Activated naive CD8-positive, alpha-beta T cell treated with anti-CD3 and anti-CD28 coated beads for 36 hours (primary cell): ENCODE measurements at regions not wholly inside any gene's neighbourhood (a gene's known extent, or its start where the extent isn't known, plus 50 kb on each side); places are given as distances from the start of the nearest gene placed in this dataset.
A peak's percentile ranks its signal among the peaks of the same experiment; 100 is the strongest.

Source experiments
- DNase-seq: peaks from one replicate; pipeline ENCODE4 v3.0.0; 2021
- H3K27ac Mint-ChIP-seq: one replicate; pipeline ENCODE4 v1.8.0; 2022; ENCODE audit warnings: mild to moderate bottlenecking, moderate library complexity, mixed read lengths
- H3K27me3 Mint-ChIP-seq: one replicate; pipeline ENCODE4 v1.8.0; 2022; ENCODE audit warnings: mild to moderate bottlenecking, mixed read lengths
- H3K36me3 Mint-ChIP-seq: one replicate; pipeline ENCODE4 v1.8.0; 2021; ENCODE audit warnings: mild to moderate bottlenecking, mixed read lengths
- H3K4me1 Mint-ChIP-seq: one replicate; pipeline ENCODE4 v1.8.0; 2021; ENCODE audit warnings: mixed read lengths
- H3K4me3 Mint-ChIP-seq: one replicate; pipeline ENCODE4 v1.8.0; 2022; ENCODE audit warnings: mild to moderate bottlenecking, moderate library complexity, mixed read lengths
- H3K9me3 Mint-ChIP-seq: one replicate; pipeline ENCODE4 v1.8.0; 2022; ENCODE audit warnings: mixed read lengths

DNA sequence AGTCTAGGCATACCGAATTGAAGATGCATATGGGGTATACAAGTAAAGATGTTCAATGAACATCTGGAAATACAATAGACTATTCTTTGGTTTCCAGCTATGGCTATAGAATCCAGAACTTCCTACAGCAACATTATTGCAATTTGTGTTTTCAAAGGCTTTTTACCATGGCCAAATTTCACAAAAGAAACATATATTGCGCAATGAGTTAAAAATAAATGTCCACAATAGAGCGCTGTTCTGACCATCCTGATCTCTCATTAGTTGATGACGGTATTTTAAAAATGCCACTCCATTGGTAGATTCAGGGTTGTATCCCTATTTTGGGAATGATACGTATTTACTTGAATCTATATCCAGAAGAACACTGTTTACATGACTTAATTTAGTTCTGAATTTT is 139.2 kb downstream of the LINC00632 start:
- Mint-ChIP-seq H3K4me3 (no peak overlapping the region), H3K36me3 (no peaks in the 10 kb centered on the region), H3K27ac (no peak overlapping the region), H3K9me3 (peaks cover 1% of the 10 kb centered on the region), H3K27me3 (no peaks in the 10 kb centered on the region), H3K4me1 (no peaks in the 10 kb centered on the region)
- no peak for DNase-seq

DNA sequence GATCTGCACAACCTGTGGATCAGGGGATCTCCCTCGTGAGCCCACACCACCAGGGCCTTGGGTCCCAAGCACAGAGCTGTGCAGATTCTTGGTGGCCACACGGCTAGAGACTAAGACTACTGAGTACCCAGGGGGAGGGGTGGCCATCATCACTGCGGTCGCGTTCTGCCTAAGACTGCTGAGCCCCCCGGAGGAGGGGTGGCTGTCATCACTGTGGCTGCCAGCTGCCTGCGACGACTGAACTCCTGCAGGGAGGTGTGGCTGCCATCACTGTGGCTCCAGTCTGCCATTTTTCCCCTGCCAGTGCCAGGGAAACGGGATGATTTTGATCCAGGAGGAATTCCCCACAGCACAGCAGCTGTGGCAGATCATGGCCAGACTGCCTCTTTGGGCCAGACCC is 141.7 kb upstream of the SPANXB1 start:
- Mint-ChIP-seq H3K27me3 (no peaks in the 10 kb centered on the region), H3K4me3 (no peak overlapping the region), H3K4me1 (no peaks in the 10 kb centered on the region), H3K9me3 (no peaks in the 10 kb centered on the region), H3K36me3 (no peaks in the 10 kb centered on the region), H3K27ac (no peak overlapping the region)
- DNase-seq, result no peak

DNA sequence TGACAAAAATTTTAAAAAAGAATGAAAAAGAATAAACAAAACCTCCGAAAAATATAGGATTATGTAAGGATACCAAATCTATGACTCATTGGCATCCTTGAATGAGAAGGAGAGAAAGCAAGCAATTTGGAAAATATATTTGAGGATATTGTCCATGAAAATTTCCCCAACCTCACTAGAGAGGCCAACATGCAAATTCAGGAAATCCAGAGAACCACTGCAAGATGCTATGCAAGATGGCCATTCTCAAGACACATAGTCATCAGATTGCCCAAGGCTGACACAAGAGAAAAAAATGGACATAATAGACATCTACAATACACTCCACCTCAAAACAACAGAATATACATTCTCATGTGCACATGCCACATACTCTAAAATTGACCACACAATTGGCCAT is 135.9 kb upstream of the SPANXB1 start:
- Mint-ChIP-seq H3K27ac (no peak overlapping the region), H3K9me3 (no peaks in the 10 kb centered on the region), H3K36me3 (no peaks in the 10 kb centered on the region), H3K4me1 (no peaks in the 10 kb centered on the region), H3K27me3 (no peaks in the 10 kb centered on the region), H3K4me3 (no peak overlapping the region)
- no peak for DNase-seq

DNA sequence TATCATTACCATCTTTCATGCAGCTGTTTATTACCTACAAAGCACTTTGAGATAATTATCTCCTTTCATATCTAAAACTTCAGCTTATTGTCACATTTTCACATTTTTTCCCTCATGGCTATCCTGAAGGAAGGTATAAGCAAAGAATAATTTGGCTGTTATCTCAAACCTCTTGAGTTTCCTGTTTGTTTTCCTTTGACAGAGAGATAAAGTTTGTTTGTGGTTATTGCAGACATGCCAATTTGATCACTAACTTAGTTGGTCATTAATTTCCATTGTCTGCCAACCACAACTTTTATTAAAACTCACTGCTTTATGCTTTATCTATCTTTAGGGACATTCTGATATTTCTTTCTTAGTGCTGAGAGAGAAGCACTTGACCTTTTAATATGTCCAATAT is 89.8 kb upstream of the SPANXB1 start:
- Mint-ChIP-seq H3K27ac (no peak overlapping the region), H3K4me1 (no peaks in the 10 kb centered on the region), H3K27me3 (no peaks in the 10 kb centered on the region), H3K4me3 (no peak overlapping the region), H3K36me3 (no peaks in the 10 kb centered on the region), H3K9me3 (no peaks in the 10 kb centered on the region)
- no peak for DNase-seq

DNA sequence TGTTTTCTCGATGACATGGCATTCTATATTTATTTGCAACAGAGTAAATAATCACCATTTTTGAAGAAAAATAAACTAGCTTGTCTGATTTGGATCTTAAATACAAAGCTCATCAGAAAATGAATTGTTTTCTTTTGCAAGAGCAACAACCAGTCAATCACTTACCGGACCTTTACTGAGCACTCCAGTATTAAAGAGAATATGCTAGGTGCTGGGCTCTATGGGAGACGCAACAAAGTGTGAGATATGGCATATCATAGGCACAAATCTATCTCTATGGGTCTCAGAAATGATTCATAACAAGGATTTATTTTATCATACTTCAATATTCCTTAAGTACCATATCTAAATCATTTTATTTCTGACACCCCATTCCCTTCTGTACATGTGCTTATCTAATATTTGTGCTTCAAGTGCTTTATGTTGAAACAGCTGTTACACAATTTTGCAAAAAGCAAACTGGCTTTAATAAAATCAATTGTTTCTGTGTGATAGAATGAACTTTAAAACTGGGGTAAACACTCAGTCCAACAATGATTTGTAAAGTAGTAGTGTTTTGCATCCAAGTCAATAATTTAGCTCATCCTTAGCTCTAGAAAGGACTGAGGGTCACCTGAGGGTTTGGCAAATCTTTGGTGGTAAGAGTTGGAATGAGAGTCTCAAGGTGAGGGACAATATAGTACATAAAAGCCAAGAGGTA is 88.4 kb upstream of the SPANXB1 start:
- Mint-ChIP-seq H3K4me3 (no peak overlapping the region), H3K27ac (no peak overlapping the region), H3K4me1 (peaks cover 2% of the 10 kb centered on the region), H3K36me3 (peaks cover 1% of the 10 kb centered on the region), H3K9me3 (peaks cover 4% of the 10 kb centered on the region), H3K27me3 (no peaks in the 10 kb centered on the region)
- DNase-seq, result no peak

DNA sequence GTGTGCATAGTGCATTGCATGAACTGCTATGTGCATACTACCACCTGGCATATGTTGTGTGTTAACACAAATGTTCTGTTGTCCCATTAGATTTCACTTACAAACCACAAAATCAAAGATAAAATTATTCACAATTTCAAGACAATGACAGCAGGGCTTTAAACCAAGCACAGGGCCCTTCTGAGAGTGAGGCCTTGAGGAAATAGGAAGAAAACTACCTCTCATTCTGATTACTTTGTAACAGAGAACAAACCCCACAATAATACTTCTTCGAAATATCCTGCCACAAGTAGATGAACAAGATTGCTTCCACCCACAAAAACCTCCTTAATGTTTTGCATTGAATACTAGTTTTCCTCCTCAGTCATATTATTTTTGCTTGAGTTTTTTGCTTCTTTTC is 85.5 kb upstream of the SPANXB1 start:
- peaks cover 4% of the 10 kb centered on the region for H3K9me3 Mint-ChIP-seq
- no peak overlapping the region for H3K27ac Mint-ChIP-seq
- H3K4me1 Mint-ChIP-seq, result peaks cover 2% of the 10 kb centered on the region
- H3K4me3 Mint-ChIP-seq, result no peak overlapping the region
- no peak for DNase-seq
- no peaks in the 10 kb centered on the region for H3K27me3 Mint-ChIP-seq
- H3K36me3 Mint-ChIP-seq, result peaks cover 1% of the 10 kb centered on the region

DNA sequence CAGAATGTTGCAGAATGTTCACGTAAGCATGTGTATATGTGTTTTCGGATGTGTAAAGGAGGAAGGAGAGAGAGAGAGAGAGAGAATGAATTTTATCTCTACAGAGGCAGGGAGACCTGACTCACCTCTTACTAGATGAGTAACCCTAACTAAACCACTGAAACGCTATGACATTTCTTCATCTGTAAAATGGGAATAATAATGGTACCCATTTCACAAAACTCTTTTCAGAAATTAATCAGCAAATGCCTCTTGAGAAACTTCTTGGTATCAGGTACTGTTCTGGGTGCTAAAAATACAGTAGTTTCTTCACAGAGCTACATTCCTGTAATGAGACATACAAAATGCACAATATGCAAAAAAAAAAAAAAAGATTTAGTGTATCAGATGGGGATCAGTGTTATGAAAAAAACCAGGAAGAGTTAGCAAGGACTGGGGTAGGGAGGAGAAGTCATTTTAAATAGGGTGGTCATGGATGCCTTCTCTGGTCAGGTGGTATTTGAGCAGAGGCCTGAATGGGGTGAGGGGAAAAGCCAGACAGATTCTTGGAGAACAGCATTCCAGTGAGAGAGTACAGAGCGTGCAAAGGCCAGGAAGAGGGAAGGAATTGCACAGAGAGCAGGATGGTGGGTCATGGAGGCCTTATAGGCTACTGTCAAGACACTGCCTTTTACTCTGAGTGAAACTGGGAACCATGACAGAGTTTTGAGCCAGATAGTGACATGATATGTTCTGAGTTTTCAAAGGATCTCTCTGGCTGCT is 84.9 kb upstream of the SPANXB1 start:
- Mint-ChIP-seq H3K27me3 (no peaks in the 10 kb centered on the region), H3K27ac (no peak overlapping the region), H3K4me3 (no peak overlapping the region), H3K9me3 (peaks cover 4% of the 10 kb centered on the region), H3K36me3 (peaks cover 1% of the 10 kb centered on the region), H3K4me1 (peaks cover 2% of the 10 kb centered on the region)
- DNase-seq, result no peak

DNA sequence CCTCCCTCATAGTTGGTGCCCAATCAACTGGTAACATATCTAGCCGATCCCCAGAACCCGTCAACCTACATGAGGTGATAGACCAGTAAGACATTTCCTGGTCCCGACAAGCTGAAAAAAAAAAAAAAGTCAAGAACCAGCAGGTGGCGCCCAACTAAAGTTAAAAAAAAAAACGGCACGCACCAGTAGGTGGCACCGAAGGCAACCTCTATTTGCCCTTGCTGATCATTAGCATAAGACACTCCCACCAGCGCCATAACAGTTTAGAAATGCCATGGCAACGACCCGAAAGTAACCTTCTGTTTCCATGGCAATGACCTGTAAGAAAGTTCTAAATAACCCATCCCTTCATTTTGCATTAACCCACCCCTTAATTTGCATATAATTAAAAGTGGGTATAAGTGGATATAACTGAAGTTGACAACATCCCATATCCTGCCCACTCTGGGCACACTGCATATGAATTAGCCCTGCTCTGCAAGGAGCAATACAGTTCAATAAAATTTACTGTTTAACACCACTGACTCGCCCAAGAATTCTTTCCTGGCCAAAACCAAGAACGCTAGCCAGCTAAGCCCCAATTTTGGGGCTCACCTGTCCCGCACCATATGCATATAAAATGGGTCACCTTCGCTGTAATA is 83.9 kb upstream of the SPANXB1 start:
- H3K27ac Mint-ChIP-seq, result no peak overlapping the region
- peaks cover 4% of the 10 kb centered on the region for H3K9me3 Mint-ChIP-seq
- H3K27me3 Mint-ChIP-seq, result no peaks in the 10 kb centered on the region
- DNase-seq, result peak; percentile 1
- H3K36me3 Mint-ChIP-seq, result peaks cover 1% of the 10 kb centered on the region
- H3K4me1 Mint-ChIP-seq, result peaks cover 2% of the 10 kb centered on the region
- no peak overlapping the region for H3K4me3 Mint-ChIP-seq

DNA sequence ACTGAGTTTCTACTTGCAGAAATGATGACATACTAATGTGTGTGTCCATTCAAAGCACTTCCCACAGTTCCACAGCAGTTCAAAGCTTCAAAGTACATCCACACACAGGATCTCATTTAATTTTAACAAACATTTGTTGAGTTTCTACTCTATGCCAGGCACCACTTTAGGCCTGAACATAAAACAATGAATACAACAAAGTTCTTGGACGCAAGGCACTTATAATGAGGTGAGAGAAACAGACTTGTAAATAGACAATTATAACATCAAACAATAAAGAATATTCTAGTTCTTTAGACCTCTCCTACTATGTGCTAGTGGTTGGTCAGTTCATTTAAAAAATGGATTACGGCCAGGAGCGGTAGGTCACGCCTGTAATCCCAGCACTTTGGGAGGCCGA is 82.0 kb upstream of the SPANXB1 start:
- DNase-seq, result no peak
- Mint-ChIP-seq H3K27ac (no peak overlapping the region), H3K36me3 (peaks cover 1% of the 10 kb centered on the region), H3K4me1 (peaks cover 2% of the 10 kb centered on the region), H3K4me3 (no peak overlapping the region), H3K9me3 (peaks cover 4% of the 10 kb centered on the region), H3K27me3 (no peaks in the 10 kb centered on the region)

DNA sequence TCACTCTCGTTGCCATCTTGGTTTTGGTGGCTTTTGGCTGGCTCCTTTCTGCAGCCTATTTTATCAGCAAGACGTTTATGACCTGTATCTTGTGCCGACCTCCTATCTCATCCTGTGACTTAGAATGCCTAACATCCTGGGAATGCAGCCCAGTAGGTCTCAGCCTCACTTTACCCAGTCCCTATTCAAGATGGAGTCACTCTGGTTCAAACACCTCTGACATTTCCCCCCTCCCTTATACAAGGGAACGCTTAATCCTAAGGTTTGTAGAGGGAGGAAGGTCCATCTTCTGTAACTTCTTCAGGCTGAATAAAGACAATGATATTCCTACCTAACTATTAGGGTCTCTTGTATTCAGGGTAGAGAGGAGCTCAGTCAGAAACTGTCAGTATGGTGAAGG is 79.3 kb upstream of the SPANXB1 start:
- Mint-ChIP-seq H3K27ac (no peak overlapping the region), H3K9me3 (peaks cover 1% of the 10 kb centered on the region), H3K27me3 (no peaks in the 10 kb centered on the region), H3K4me1 (no peaks in the 10 kb centered on the region), H3K4me3 (no peak overlapping the region), H3K36me3 (no peaks in the 10 kb centered on the region)
- DNase-seq, result no peak

DNA sequence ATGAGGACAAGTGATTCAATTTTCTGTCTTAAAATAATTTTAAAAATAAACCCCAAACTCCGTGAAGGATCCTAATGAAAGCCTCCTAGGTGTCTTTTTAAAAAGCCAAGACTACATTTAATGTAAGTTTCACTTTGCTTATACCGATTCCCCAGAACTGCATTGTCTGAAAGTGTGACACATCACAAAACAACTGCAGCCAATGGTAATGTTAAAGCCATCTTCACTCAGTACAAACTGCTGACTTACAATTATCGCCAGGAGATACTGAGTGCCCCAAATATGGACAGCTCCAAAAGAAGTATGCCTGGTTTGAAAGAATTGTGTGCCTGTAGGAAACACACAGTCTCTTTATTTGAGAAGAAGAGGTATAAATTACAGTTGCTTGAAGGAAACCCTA is 73.7 kb upstream of the SPANXB1 start:
- H3K9me3 Mint-ChIP-seq, result no peaks in the 10 kb centered on the region
- no peak for DNase-seq
- no peaks in the 10 kb centered on the region for H3K27me3 Mint-ChIP-seq
- H3K27ac Mint-ChIP-seq, result no peak overlapping the region
- H3K36me3 Mint-ChIP-seq, result no peaks in the 10 kb centered on the region
- H3K4me1 Mint-ChIP-seq, result no peaks in the 10 kb centered on the region
- H3K4me3 Mint-ChIP-seq, result no peak overlapping the region

DNA sequence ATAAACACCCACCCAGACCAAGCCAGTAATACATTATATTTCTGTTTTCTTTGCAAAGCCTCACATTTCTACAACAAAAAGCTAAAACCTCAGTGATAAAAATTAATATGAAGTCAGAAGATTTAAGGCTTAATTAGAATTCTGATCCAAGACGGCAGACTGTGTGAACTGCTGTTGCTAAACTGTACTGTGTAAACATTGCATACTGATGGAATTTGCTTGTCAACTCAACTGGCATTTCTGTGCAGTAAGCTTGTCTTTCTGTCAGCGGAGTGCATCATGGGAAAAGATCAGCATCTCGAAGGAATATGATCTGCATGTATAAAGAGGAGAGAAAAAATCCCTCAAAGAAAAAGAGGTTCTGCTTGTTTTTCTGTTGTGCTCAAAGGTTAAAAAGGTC is 69.4 kb upstream of the SPANXB1 start:
- H3K9me3 Mint-ChIP-seq, result no peaks in the 10 kb centered on the region
- no peaks in the 10 kb centered on the region for H3K36me3 Mint-ChIP-seq
- H3K27me3 Mint-ChIP-seq, result no peaks in the 10 kb centered on the region
- DNase-seq, result no peak
- no peaks in the 10 kb centered on the region for H3K4me1 Mint-ChIP-seq
- no peak overlapping the region for H3K4me3 Mint-ChIP-seq
- no peak overlapping the region for H3K27ac Mint-ChIP-seq

DNA sequence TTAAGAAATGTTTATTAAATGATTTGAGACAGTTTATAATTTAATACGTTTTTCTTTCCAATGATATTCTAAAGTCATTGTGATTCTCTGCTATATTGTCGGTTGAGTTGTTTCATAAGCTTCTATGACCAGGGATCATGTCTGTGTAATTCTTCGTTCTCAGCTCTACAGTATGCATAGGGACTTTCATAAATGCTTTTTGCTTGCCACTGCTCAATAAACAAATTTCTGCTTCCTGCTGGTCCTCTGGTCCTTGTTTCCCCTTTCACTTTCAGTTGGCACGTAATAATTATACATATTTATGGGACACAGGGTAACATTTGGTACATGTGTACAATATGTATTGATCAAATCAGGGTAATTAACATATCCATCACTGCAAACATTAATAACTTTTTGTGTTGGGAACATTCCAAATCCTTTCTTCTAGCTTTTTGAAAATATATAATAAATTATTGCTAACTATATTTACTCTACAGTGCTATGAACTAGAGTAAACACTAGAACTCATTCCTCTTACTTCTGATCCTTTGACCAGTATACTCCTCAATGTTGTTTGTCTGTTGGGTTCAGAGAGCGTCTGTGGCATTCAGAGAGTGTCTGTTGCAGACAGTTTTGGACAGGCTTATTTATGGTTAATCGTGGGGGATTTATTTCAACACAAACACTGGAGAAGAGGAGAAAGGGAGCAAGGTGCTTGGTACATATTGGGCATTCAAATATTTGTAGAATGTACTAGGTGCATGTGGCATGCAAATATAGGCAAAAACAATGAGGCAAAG is 68.3 kb upstream of the SPANXB1 start:
- Mint-ChIP-seq H3K36me3 (no peaks in the 10 kb centered on the region), H3K27me3 (no peaks in the 10 kb centered on the region), H3K4me1 (no peaks in the 10 kb centered on the region), H3K9me3 (no peaks in the 10 kb centered on the region), H3K4me3 (no peak overlapping the region), H3K27ac (no peak overlapping the region)
- no peak for DNase-seq

DNA sequence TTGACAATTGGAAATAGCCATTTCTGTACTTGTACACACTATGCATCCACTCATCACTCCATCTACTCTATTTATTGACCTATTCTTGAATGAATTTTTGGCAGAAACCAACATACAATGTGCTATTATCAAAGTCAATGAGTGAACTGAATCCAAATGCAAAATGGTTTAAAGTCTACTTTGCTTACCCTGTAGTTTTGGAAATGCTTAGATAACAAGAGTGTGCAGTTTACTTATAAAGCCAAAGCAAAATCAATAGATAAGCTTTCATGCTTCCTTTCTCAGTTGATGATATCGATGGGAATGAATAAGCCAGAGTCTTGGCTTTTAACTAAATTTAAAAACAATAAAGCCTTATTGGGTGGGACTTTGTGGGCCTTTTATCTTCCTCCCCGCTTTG is 58.9 kb upstream of the SPANXB1 start:
- no peak overlapping the region for H3K4me3 Mint-ChIP-seq
- no peak overlapping the region for H3K27ac Mint-ChIP-seq
- H3K4me1 Mint-ChIP-seq, result no peaks in the 10 kb centered on the region
- H3K27me3 Mint-ChIP-seq, result no peaks in the 10 kb centered on the region
- H3K36me3 Mint-ChIP-seq, result no peaks in the 10 kb centered on the region
- H3K9me3 Mint-ChIP-seq, result no peaks in the 10 kb centered on the region
- DNase-seq, result no peak

DNA sequence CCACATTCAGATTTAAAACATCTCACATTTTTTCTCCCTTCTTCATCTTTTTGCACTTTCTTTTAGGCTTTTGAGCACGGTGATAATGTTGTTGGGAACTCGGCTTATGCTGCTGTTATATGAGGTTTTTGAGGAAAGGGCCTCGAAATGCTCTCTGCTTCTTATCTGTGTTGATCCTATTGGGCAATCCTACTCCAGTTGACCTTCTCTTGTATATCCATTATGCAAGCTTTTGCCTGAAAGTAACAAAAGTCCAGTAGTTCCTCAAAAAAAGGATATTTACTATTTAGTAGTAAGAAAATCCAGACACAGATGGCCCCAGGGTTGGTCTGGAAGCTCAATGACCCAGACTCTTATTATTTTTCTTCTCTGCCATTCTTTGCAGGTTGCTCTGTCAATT is 57.7 kb upstream of the SPANXB1 start:
- Mint-ChIP-seq H3K27me3 (no peaks in the 10 kb centered on the region), H3K9me3 (no peaks in the 10 kb centered on the region), H3K4me1 (no peaks in the 10 kb centered on the region), H3K27ac (no peak overlapping the region), H3K36me3 (no peaks in the 10 kb centered on the region), H3K4me3 (no peak overlapping the region)
- no peak for DNase-seq
